OCI-LY1 (cell line): ENCODE measurements at regions not wholly inside any gene's neighbourhood (a gene's known extent, or its start where the extent isn't known, plus 50 kb on each side); places are given as distances from the start of the nearest gene placed in this dataset.

Experiments used
- H2AFZ ChIP-seq: fragments of 200-600 bp; sonication (generic), shearing (Covaris generic); 2 replicates; pipeline ENCODE4 v1.6.0; 2014; ENCODE audit warnings: antibody characterized with exemption, mild to moderate bottlenecking, low read length
- H3F3A ChIP-seq: fragments of 200-600 bp; sonication (generic), shearing (Covaris generic); 2 replicates; pipeline ENCODE4 v1.6.0; 2014; ENCODE audit warnings: mild to moderate bottlenecking, antibody characterized with exemption, low read length, moderate library complexity; ENCODE audit not compliant: insufficient read depth
- H3K27ac ChIP-seq: fragments of 200-600 bp; sonication (generic); 2 replicates; pipeline ENCODE4 v1.5.1; 2014; ENCODE audit warnings: low read length, mixed run types, mild to moderate bottlenecking, low read depth; ENCODE audit not compliant: poor library complexity, severe bottlenecking
- H3K27me3 ChIP-seq: fragments of 200-600 bp; sonication (generic); 2 replicates; pipeline ENCODE4 v1.6.0; 2014; ENCODE audit warnings: antibody characterized with exemption, mild to moderate bottlenecking, low read length, moderate library complexity; ENCODE audit not compliant: insufficient read depth
- H3K36me3 ChIP-seq: fragments of 200-600 bp; sonication (generic); 2 replicates; pipeline ENCODE4 v1.6.1; 2014; ENCODE audit warnings: mild to moderate bottlenecking, antibody characterized with exemption, low read length, moderate library complexity, mixed read lengths; ENCODE audit not compliant: insufficient read depth
- H3K4me1 ChIP-seq: fragments of 200-600 bp; sonication (generic); 2 replicates; pipeline ENCODE4 v1.5.1; 2014; ENCODE audit warnings: mild to moderate bottlenecking, low read length, moderate library complexity; ENCODE audit not compliant: insufficient read depth, severe bottlenecking
- H3K4me2 ChIP-seq: fragments of 200-600 bp; sonication (generic), shearing (Covaris generic); 2 replicates; pipeline ENCODE4 v1.6.1; 2014; ENCODE audit warnings: low read length
- H3K4me3 ChIP-seq: fragments of 200-600 bp; sonication (generic); 2 replicates; pipeline ENCODE4 v1.5.1; 2014; ENCODE audit warnings: low read length, low read depth, mild to moderate bottlenecking, mixed read lengths; ENCODE audit not compliant: poor library complexity, severe bottlenecking
- H3K79me2 ChIP-seq: fragments of 200-600 bp; shearing (Covaris generic); 2 replicates; pipeline ENCODE4 v1.6.1; 2016; ENCODE audit warnings: mixed run types, low read length, mixed read lengths; ENCODE audit not compliant: insufficient read depth
- H3K9ac ChIP-seq: fragments of 200-600 bp; sonication (generic), shearing (Covaris generic); 2 replicates; pipeline ENCODE4 v1.6.1; 2014; ENCODE audit warnings: mild to moderate bottlenecking, low read length, mixed read lengths
- H3K9me2 ChIP-seq: fragments of 200-600 bp; sonication (generic), shearing (Covaris generic); 2 replicates; pipeline ENCODE4 v1.6.1; 2014; ENCODE audit warnings: low read depth, mild to moderate bottlenecking, low read length, mixed read lengths
- H3K9me3 ChIP-seq: fragments of 200-600 bp; shearing (Covaris generic); 2 replicates; pipeline ENCODE4 v1.6.1; 2014; ENCODE audit warnings: low read length, mixed read lengths
- H4K20me1 ChIP-seq: fragments of 200-600 bp; sonication (generic), shearing (Covaris generic); 2 replicates; pipeline ENCODE4 v1.6.0; 2016; ENCODE audit warnings: mild to moderate bottlenecking, low read length; ENCODE audit not compliant: insufficient read depth
- EZH2 ChIP-seq: fragments of 200-600 bp; sonication (generic), shearing (Covaris generic); IDR thresholded peaks from 2 replicates; pipeline ENCODE4 v1.8.0; 2017; ENCODE audit warnings: borderline replicate concordance, mixed run types, mild to moderate bottlenecking, antibody characterized with exemption, low read length, moderate library complexity, mixed read lengths
- TF ChIP-seq, protein P1 (sequence below): fragments of 200-600 bp; sonication (generic), shearing (Covaris generic); IDR thresholded peaks from 2 replicates; pipeline ENCODE4 v1.5.1; 2017; ENCODE audit warnings: mild to moderate bottlenecking, antibody characterized with exemption, low read length, moderate library complexity, mixed read lengths

DNA sequence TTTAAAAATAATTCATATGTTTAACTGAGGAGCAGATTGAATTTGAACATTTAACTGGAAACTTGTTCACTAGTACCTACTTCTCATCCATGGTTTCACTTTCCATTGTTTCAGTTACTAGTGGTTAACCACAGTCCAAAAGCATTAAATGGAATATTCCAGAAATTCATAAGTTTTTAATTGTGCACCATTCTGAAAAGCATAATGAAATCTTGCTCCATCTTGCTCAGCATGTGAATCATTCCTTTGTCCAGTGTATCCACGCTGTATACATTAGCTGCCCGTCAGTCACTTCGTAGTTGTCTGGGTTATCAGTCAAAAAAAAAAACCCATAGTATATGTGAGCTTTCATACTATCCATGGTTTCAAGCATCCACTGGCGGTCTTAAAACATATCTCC is 217.6 kb downstream of the TPRG1 start:
- no peak overlapping the region for H3K27ac ChIP-seq
- H3K4me2 ChIP-seq = no peak overlapping the region
- H2AFZ ChIP-seq = no peak overlapping the region

DNA sequence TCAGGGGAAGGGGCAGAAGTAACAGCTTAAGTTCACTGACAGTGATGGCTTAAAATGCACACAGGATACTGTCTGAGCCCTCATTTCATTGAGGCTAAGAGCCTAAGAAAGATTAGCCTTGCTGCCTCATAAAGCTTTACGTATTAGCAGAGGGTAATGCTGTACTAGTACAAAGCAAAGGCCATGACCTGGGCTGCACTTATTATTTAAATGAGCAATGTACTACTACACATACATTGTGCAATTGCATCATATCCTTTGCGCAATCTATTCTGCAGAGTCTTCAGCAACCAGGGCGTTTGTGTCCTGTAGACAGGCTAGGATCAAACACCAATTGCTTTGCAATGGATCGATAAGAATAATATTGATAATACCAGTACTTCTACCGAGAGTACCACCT is 221.8 kb downstream of the TPRG1 start:
- no peak overlapping the region for H3K4me2 ChIP-seq
- no peak overlapping the region for H2AFZ ChIP-seq
- H3F3A ChIP-seq = no peaks in the 10 kb centered on the region
- TF ChIP-seq, protein P1, sequence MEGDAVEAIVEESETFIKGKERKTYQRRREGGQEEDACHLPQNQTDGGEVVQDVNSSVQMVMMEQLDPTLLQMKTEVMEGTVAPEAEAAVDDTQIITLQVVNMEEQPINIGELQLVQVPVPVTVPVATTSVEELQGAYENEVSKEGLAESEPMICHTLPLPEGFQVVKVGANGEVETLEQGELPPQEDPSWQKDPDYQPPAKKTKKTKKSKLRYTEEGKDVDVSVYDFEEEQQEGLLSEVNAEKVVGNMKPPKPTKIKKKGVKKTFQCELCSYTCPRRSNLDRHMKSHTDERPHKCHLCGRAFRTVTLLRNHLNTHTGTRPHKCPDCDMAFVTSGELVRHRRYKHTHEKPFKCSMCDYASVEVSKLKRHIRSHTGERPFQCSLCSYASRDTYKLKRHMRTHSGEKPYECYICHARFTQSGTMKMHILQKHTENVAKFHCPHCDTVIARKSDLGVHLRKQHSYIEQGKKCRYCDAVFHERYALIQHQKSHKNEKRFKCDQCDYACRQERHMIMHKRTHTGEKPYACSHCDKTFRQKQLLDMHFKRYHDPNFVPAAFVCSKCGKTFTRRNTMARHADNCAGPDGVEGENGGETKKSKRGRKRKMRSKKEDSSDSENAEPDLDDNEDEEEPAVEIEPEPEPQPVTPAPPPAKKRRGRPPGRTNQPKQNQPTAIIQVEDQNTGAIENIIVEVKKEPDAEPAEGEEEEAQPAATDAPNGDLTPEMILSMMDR = no peak
- TF ChIP-seq EZH2 = no peak
- no peaks in the 10 kb centered on the region for H4K20me1 ChIP-seq
- H3K9me2 ChIP-seq = no peaks in the 10 kb centered on the region
- H3K79me2 ChIP-seq = no peaks in the 10 kb centered on the region
- H3K9ac ChIP-seq = no peak overlapping the region
- H3K36me3 ChIP-seq = no peaks in the 10 kb centered on the region
- no peak overlapping the region for H3K4me3 ChIP-seq
- H3K27me3 ChIP-seq = no peaks in the 10 kb centered on the region
- H3K4me1 ChIP-seq = no peaks in the 10 kb centered on the region
- H3K27ac ChIP-seq = no peak overlapping the region
- no peaks in the 10 kb centered on the region for H3K9me3 ChIP-seq

More for the DNA sequence above, 217.6 kb downstream of the TPRG1 start:
- no peaks in the 10 kb centered on the region for H3F3A ChIP-seq
- H3K9me3 ChIP-seq = no peaks in the 10 kb centered on the region
- H3K36me3 ChIP-seq = no peaks in the 10 kb centered on the region
- H4K20me1 ChIP-seq = no peaks in the 10 kb centered on the region; the same call in 1 of the 2 replicates
- no peak overlapping the region for H3K9ac ChIP-seq
- no peaks in the 10 kb centered on the region for H3K9me2 ChIP-seq
- H3K4me1 ChIP-seq = no peaks in the 10 kb centered on the region
- TF ChIP-seq, protein P1 = no peak
- no peak for TF ChIP-seq EZH2
- no peaks in the 10 kb centered on the region for H3K79me2 ChIP-seq
- no peaks in the 10 kb centered on the region for H3K27me3 ChIP-seq
- H3K4me3 ChIP-seq = no peak overlapping the region

DNA sequence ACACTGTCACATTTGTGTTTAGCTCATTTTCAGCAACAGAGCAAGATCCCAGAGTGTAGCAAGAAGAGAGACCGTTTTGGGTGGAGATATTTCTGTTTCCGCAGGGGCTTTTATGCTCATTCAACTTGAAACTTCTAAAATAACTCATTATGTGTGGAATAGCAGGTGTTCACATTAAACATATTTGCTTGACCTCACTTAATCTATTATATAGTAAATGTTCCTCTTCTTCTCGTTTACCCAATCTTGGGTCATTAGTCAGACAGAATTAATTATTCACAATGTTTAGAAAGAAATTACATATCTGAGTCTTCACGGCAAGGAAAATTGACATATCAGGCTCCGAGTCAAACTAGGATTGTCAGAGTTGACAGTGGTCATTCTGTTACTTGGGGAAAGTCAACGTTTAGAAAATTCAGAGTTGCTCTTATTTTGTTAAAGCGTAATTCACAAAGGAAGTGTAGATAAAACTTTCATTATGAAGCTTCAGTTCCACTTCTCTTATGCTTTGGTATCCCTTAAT is 222.9 kb downstream of the TPRG1 start:
- TF ChIP-seq, protein P1 = no peak
- TF ChIP-seq EZH2 = no peak
- Histone ChIP-seq H3F3A (no peaks in the 10 kb centered on the region), H4K20me1 (no peaks in the 10 kb centered on the region), H3K36me3 (no peaks in the 10 kb centered on the region), H3K4me3 (no peak overlapping the region), H3K4me2 (no peak overlapping the region), H3K9ac (no peak overlapping the region), H3K9me3 (no peaks in the 10 kb centered on the region), H3K27ac (no peak overlapping the region), H2AFZ (no peak overlapping the region), H3K9me2 (no peaks in the 10 kb centered on the region), H3K79me2 (no peaks in the 10 kb centered on the region), H3K4me1 (no peaks in the 10 kb centered on the region), H3K27me3 (no peaks in the 10 kb centered on the region)
